ENCODE measurements at regions not wholly inside any gene's neighbourhood (a gene's known extent, or its start where the extent isn't known, plus 50 kb on each side); places are given as distances from the start of the nearest gene placed in this dataset.

GRCh38 chr4:147059064-147059731 lies 113.5 kb upstream of the TTC29 start:
- in situ Hi-C loops (cut with HindIII; ENCODE audit: low pct_unique_long_range_greater_than_20kb, low sequenced_read_pairs) = no loop called here
- no peak for DNase-seq (ENCODE audit: low read depth in 1 of 2, low spot score in 1 of 2)
- TF ChIP-seq JUND (IDR thresholded peaks at IDR 0.05; ENCODE audit: low read depth) = no peak

- no peak for TF ChIP-seq JUND (IDR thresholded peaks at IDR 0.05; ENCODE audit: low read depth)
- in situ Hi-C loops (cut with HindIII; ENCODE audit: low pct_unique_long_range_greater_than_20kb, low sequenced_read_pairs) = no loop called here
- DNase-seq (ENCODE audit: low read depth in 1 of 2, low spot score in 1 of 2) = no peak
Observed at GRCh38 chr4:147060151-147060931, 114.7 kb upstream of the TTC29 start.

GRCh38 chr4:147064856-147065255 lies 119.2 kb upstream of the TTC29 start:
- DNase-seq (ENCODE audit: low read depth in 1 of 2, low spot score in 1 of 2) = no peak
- no peak for TF ChIP-seq JUND (IDR thresholded peaks at IDR 0.05; ENCODE audit: low read depth)
- in situ Hi-C loops (cut with HindIII; ENCODE audit: low pct_unique_long_range_greater_than_20kb, low sequenced_read_pairs) = no loop called here

- in situ Hi-C loops (cut with HindIII; ENCODE audit: low pct_unique_long_range_greater_than_20kb, low sequenced_read_pairs) = no loop called here
Observed at GRCh38 chr4:147068564-147068963, 122.9 kb upstream of the TTC29 start.

GRCh38 chr4:147071209-147071740 lies 125.6 kb upstream of the TTC29 start:
- in situ Hi-C loops (cut with HindIII; ENCODE audit: low pct_unique_long_range_greater_than_20kb, low sequenced_read_pairs) = no loop called here
- TF ChIP-seq JUND (IDR thresholded peaks at IDR 0.05; ENCODE audit: low read depth) = no peak
- no peak for DNase-seq (ENCODE audit: low read depth in 1 of 2, low spot score in 1 of 2)

More at GRCh38 chr4:147068564-147068963, 122.9 kb upstream of the TTC29 start:
- no peak for TF ChIP-seq JUND (IDR thresholded peaks at IDR 0.05; ENCODE audit: low read depth)
- no peak for DNase-seq (ENCODE audit: low read depth in 1 of 2, low spot score in 1 of 2)

GRCh38 chr4:147076179-147076578 lies 130.5 kb upstream of the TTC29 start:
- no peak for TF ChIP-seq JUND (IDR thresholded peaks at IDR 0.05; ENCODE audit: low read depth)
- in situ Hi-C loops (cut with HindIII; ENCODE audit: low pct_unique_long_range_greater_than_20kb, low sequenced_read_pairs) = no loop called here
- no peak for DNase-seq (ENCODE audit: low read depth in 1 of 2, low spot score in 1 of 2)

- no peak for DNase-seq (ENCODE audit: low read depth in 1 of 2, low spot score in 1 of 2)
- in situ Hi-C loops (cut with HindIII; ENCODE audit: low pct_unique_long_range_greater_than_20kb, low sequenced_read_pairs) = no loop called here
- no peak for TF ChIP-seq JUND (IDR thresholded peaks at IDR 0.05; ENCODE audit: low read depth)
Observed at GRCh38 chr4:147076728-147077127, 131.1 kb upstream of the TTC29 start.

GRCh38 chr4:147078362-147078761 lies 132.7 kb upstream of the TTC29 start:
- TF ChIP-seq JUND (IDR thresholded peaks at IDR 0.05; ENCODE audit: low read depth) = no peak
- DNase-seq (ENCODE audit: low read depth in 1 of 2, low spot score in 1 of 2) = no peak
- in situ Hi-C loops (cut with HindIII; ENCODE audit: low pct_unique_long_range_greater_than_20kb, low sequenced_read_pairs) = no loop called here

GRCh38 chr4:147078875-147079658 lies 133.4 kb upstream of the TTC29 start:
- in situ Hi-C loops (cut with HindIII; ENCODE audit: low pct_unique_long_range_greater_than_20kb, low sequenced_read_pairs) = no loop called here
- no peak for DNase-seq (ENCODE audit: low read depth in 1 of 2, low spot score in 1 of 2)
- TF ChIP-seq JUND (IDR thresholded peaks at IDR 0.05; ENCODE audit: low read depth) = no peak

GRCh38 chr4:147084861-147085260 lies 139.2 kb upstream of the TTC29 start:
- DNase-seq (ENCODE audit: low read depth in 1 of 2, low spot score in 1 of 2) = no peak
- in situ Hi-C loops (cut with HindIII; ENCODE audit: low pct_unique_long_range_greater_than_20kb, low sequenced_read_pairs) = no loop called here
- no peak for TF ChIP-seq JUND (IDR thresholded peaks at IDR 0.05; ENCODE audit: low read depth)

GRCh38 chr4:147085781-147086180 lies 140.1 kb upstream of the TTC29 start:
- in situ Hi-C loops (cut with HindIII; ENCODE audit: low pct_unique_long_range_greater_than_20kb, low sequenced_read_pairs) = no loop called here
- no peak for DNase-seq (ENCODE audit: low read depth in 1 of 2, low spot score in 1 of 2)
- no peak for TF ChIP-seq JUND (IDR thresholded peaks at IDR 0.05; ENCODE audit: low read depth)

GRCh38 chr4:147088146-147088545 lies 142.5 kb upstream of the TTC29 start:
- in situ Hi-C loops (cut with HindIII; ENCODE audit: low pct_unique_long_range_greater_than_20kb, low sequenced_read_pairs) = no loop called here

More at GRCh38 chr4:147088146-147088545, 142.5 kb upstream of the TTC29 start:
- DNase-seq (ENCODE audit: low read depth in 1 of 2, low spot score in 1 of 2) = no peak
- TF ChIP-seq JUND (IDR thresholded peaks at IDR 0.05; ENCODE audit: low read depth) = no peak

Measured in T47D (cell line).